ENCODE measurements at regions not wholly inside any gene's neighbourhood (a gene's known extent, or its start where the extent isn't known, plus 50 kb on each side); places are given as distances from the start of the nearest gene placed in this dataset.
"Not testable (repeated sequence)": the region's sequence is repeated elsewhere in the genome, so short reads cannot be mapped to it uniquely, and the experiment has no call there.

- ATAC-seq (no peak), DNase-seq (ENCODE audit: low spot score in 2 of 2) (no peak)
- H3K36me3 Mint-ChIP-seq = no peaks in the 10 kb centered on the region
- no peak overlapping the region for H3K4me3 Mint-ChIP-seq
- H3K4me1 Mint-ChIP-seq = no peaks in the 10 kb centered on the region
- no peaks in the 10 kb centered on the region for H3K9me3 Mint-ChIP-seq
- H3K27ac Mint-ChIP-seq = no peak overlapping the region
Measured at GRCh38 chr1:67937010-67937409, 103.7 kb upstream of the GNG12 start.

GRCh38 chr1:67935560-67935959, 102.3 kb upstream of the GNG12 start:
- DNase-seq (ENCODE audit: low spot score in 2 of 2) = no peak
- Mint-ChIP-seq H3K4me3 (no peak overlapping the region), H3K4me1 (no peaks in the 10 kb centered on the region), H3K9me3 (no peaks in the 10 kb centered on the region), H3K36me3 (no peaks in the 10 kb centered on the region), H3K27ac (no peak overlapping the region)
- no peak for ATAC-seq

GRCh38 chr1:67931198-67931597, 97.9 kb upstream of the GNG12 start:
- H3K9me3 Mint-ChIP-seq = no peaks in the 10 kb centered on the region
- no peak overlapping the region for H3K27ac Mint-ChIP-seq
- H3K4me1 Mint-ChIP-seq = no peaks in the 10 kb centered on the region
- no peak overlapping the region for H3K4me3 Mint-ChIP-seq
- DNase-seq (ENCODE audit: low spot score in 2 of 2) (no peak), ATAC-seq (no peak)
- H3K36me3 Mint-ChIP-seq = no peaks in the 10 kb centered on the region

- H3K36me3 Mint-ChIP-seq = no peaks in the 10 kb centered on the region
- no peaks in the 10 kb centered on the region for H3K4me1 Mint-ChIP-seq
- ATAC-seq (no peak), DNase-seq (ENCODE audit: low spot score in 2 of 2) (no peak)
- H3K27ac Mint-ChIP-seq = no peak overlapping the region
- no peaks in the 10 kb centered on the region for H3K9me3 Mint-ChIP-seq
- no peak overlapping the region for H3K4me3 Mint-ChIP-seq
Measured at GRCh38 chr1:67923074-67923473, 89.8 kb upstream of the GNG12 start.

GRCh38 chr1:67921725-67922489, 88.6 kb upstream of the GNG12 start:
- DNase-seq (ENCODE audit: low spot score in 2 of 2) = no peak
- H3K4me3 Mint-ChIP-seq = no peak overlapping the region
- no peaks in the 10 kb centered on the region for H3K36me3 Mint-ChIP-seq
- H3K9me3 Mint-ChIP-seq = no peaks in the 10 kb centered on the region
- ATAC-seq = no peak
- no peak overlapping the region for H3K27ac Mint-ChIP-seq
- H3K4me1 Mint-ChIP-seq = no peaks in the 10 kb centered on the region

GRCh38 chr1:67919274-67920072, 86.2 kb upstream of the GNG12 start:
- ATAC-seq (no peak), DNase-seq (ENCODE audit: low spot score in 2 of 2) (no peak)
- no peaks in the 10 kb centered on the region for H3K4me1 Mint-ChIP-seq
- no peaks in the 10 kb centered on the region for H3K36me3 Mint-ChIP-seq
- no peak overlapping the region for H3K4me3 Mint-ChIP-seq
- no peak overlapping the region for H3K27ac Mint-ChIP-seq
- H3K9me3 Mint-ChIP-seq = peaks cover 4% of the 10 kb centered on the region

- peaks cover 4% of the 10 kb centered on the region for H3K9me3 Mint-ChIP-seq
- ATAC-seq = no peak
- H3K36me3 Mint-ChIP-seq = no peaks in the 10 kb centered on the region
- no peak for DNase-seq (ENCODE audit: low spot score in 2 of 2)
- H3K4me1 Mint-ChIP-seq = no peaks in the 10 kb centered on the region
- no peak overlapping the region for H3K4me3 Mint-ChIP-seq
- H3K27ac Mint-ChIP-seq = no peak overlapping the region
Measured at GRCh38 chr1:67918067-67918466, 84.8 kb upstream of the GNG12 start.

- Mint-ChIP-seq H3K36me3 (no peaks in the 10 kb centered on the region), H3K27ac (no peak overlapping the region), H3K4me1 (no peaks in the 10 kb centered on the region), H3K4me3 (no peak overlapping the region), H3K9me3 (peaks cover 4% of the 10 kb centered on the region)
- DNase-seq (ENCODE audit: low spot score in 2 of 2) = no peak
- no peak for ATAC-seq
Measured at GRCh38 chr1:67917006-67917405, 83.7 kb upstream of the GNG12 start.

GRCh38 chr1:67916140-67916886, 83.0 kb upstream of the GNG12 start:
- Mint-ChIP-seq H3K4me3 (no peak overlapping the region), H3K4me1 (no peaks in the 10 kb centered on the region), H3K36me3 (no peaks in the 10 kb centered on the region), H3K27ac (no peak overlapping the region), H3K9me3 (peaks cover 4% of the 10 kb centered on the region)
- DNase-seq (ENCODE audit: low spot score in 2 of 2) (no peak), ATAC-seq (no peak)

- H3K4me1 Mint-ChIP-seq = no peaks in the 10 kb centered on the region
- DNase-seq (ENCODE audit: low spot score in 2 of 2) (no peak), ATAC-seq (no peak)
- no peaks in the 10 kb centered on the region for H3K9me3 Mint-ChIP-seq
- H3K27ac Mint-ChIP-seq = no peak overlapping the region
- no peaks in the 10 kb centered on the region for H3K36me3 Mint-ChIP-seq
- no peak overlapping the region for H3K4me3 Mint-ChIP-seq
Measured at GRCh38 chr1:67909776-67910175, 76.5 kb upstream of the GNG12 start.

- ATAC-seq = no peak
- peaks cover 3% of the 10 kb centered on the region for H3K9me3 Mint-ChIP-seq
Measured at GRCh38 chr1:67908250-67908936, 75.1 kb upstream of the GNG12 start.

GRCh38 chr1:67907467-67907866, 74.2 kb upstream of the GNG12 start:
- not testable (repeated sequence) for H3K27ac Mint-ChIP-seq; H3K9me3 Mint-ChIP-seq; H3K4me1 Mint-ChIP-seq; DNase-seq (ENCODE audit: low spot score in 2 of 2); H3K36me3 Mint-ChIP-seq; H3K4me3 Mint-ChIP-seq; ATAC-seq

More at GRCh38 chr1:67908250-67908936, 75.1 kb upstream of the GNG12 start:
- H3K4me3 Mint-ChIP-seq = no peak overlapping the region
- H3K36me3 Mint-ChIP-seq = no peaks in the 10 kb centered on the region
- no peak for DNase-seq (ENCODE audit: low spot score in 2 of 2)
- no peaks in the 10 kb centered on the region for H3K4me1 Mint-ChIP-seq
- no peak overlapping the region for H3K27ac Mint-ChIP-seq

- not testable (repeated sequence) for H3K4me3 Mint-ChIP-seq; H3K9me3 Mint-ChIP-seq; DNase-seq (ENCODE audit: low spot score in 2 of 2); H3K36me3 Mint-ChIP-seq; H3K27ac Mint-ChIP-seq; H3K4me1 Mint-ChIP-seq; ATAC-seq
Measured at GRCh38 chr1:67906015-67906414, 72.7 kb upstream of the GNG12 start.

- not testable (repeated sequence) for H3K27ac Mint-ChIP-seq; H3K9me3 Mint-ChIP-seq; ATAC-seq; H3K4me3 Mint-ChIP-seq; H3K4me1 Mint-ChIP-seq; H3K36me3 Mint-ChIP-seq; DNase-seq (ENCODE audit: low spot score in 2 of 2)
Measured at GRCh38 chr1:67902546-67903223, 69.4 kb upstream of the GNG12 start.

Measured in stimulated activated effector memory CD8-positive, alpha-beta T cell treated with anti-CD3 and anti-CD28 coated beads, Interleukin-12 subunit alpha, Interleukin-12 subunit beta, amount 100 ng/mL, for 72 hours (primary cell).